AG04450 (cell line): ENCODE measurements at regions not wholly inside any gene's neighbourhood (a gene's known extent, or its start where the extent isn't known, plus 50 kb on each side); places are given as distances from the start of the nearest gene placed in this dataset.

Experiments used
- CTCF ChIA-PET: fragments of 300-600, 350-600 bp; formaldehyde crosslinking; extraction: SDS; loops from one replicate; lab custom pipeline; 2022; ENCODE audit warnings: antibody characterized with exemption, inconsistent platforms; lab: Charles Lee
- POLR2A ChIA-PET: fragments of 350-600 bp; formaldehyde crosslinking; extraction: SDS; loops from one replicate; lab custom pipeline; 2021; ENCODE audit warnings: antibody characterized with exemption, inconsistent platforms; lab: Yijun Ruan, JAX
- DNase-seq: peaks from one replicate; pipeline ENCODE4 v3.0.0-alpha.2; 2011; ENCODE audit warnings: low read depth, low spot score
- H3K27ac ChIP-seq: one replicate; pipeline ENCODE4 v1.5.1; 2012; ENCODE audit warnings: low read depth, low read length, control low read depth
- H3K27me3 ChIP-seq: one replicate; pipeline ENCODE4 v1.6.0; 2012; ENCODE audit warnings: low read length; ENCODE audit not compliant: control insufficient read depth, insufficient read depth
- H3K4me3 ChIP-seq: 2 replicates; pipeline ENCODE4 v1.5.1; 2011; ENCODE audit warnings: mild to moderate bottlenecking, low read depth, low read length, control low read depth
- H3K9me3 ChIP-seq: 2 replicates; pipeline ENCODE4 v1.5.1; 2012; ENCODE audit warnings: low read length; ENCODE audit not compliant: control insufficient read depth, insufficient read depth
- TF ChIP-seq, protein P1 (sequence below): IDR thresholded peaks from 2 replicates; pipeline ENCODE4 v1.5.1; 2011; ENCODE audit warnings: low read depth, low read length, control low read depth, inconsistent platforms

DNA sequence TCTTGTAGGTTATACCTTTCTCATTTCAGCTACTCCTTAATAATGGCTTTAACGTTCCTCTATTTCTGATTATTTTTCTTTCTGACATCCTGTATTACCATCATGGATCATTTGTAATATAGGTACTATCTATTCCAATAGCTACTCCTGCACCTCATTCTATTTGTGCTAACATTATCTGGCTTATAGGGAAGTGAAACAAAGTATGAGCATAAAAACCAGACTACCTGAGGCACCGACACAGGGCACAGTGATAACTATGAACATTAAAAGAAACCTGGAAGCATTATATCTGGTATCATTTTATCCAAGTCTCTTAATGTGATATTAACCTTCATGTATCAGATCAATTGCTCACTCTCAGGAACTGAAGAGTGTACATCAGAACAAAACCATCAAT is 407.3 kb downstream of the DMRT2 start:
- TF ChIP-seq, protein P1, sequence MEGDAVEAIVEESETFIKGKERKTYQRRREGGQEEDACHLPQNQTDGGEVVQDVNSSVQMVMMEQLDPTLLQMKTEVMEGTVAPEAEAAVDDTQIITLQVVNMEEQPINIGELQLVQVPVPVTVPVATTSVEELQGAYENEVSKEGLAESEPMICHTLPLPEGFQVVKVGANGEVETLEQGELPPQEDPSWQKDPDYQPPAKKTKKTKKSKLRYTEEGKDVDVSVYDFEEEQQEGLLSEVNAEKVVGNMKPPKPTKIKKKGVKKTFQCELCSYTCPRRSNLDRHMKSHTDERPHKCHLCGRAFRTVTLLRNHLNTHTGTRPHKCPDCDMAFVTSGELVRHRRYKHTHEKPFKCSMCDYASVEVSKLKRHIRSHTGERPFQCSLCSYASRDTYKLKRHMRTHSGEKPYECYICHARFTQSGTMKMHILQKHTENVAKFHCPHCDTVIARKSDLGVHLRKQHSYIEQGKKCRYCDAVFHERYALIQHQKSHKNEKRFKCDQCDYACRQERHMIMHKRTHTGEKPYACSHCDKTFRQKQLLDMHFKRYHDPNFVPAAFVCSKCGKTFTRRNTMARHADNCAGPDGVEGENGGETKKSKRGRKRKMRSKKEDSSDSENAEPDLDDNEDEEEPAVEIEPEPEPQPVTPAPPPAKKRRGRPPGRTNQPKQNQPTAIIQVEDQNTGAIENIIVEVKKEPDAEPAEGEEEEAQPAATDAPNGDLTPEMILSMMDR: no peak
- H3K4me3 ChIP-seq: no peak overlapping the region
- ChIA-PET POLR2A (no interaction called here), CTCF (no interaction called here)
- peaks cover 13% of the 10 kb centered on the region; the same call in 1 of the 2 replicates for H3K9me3 ChIP-seq
- H3K27ac ChIP-seq: no peak overlapping the region
- DNase-seq: no peak
- H3K27me3 ChIP-seq: no peaks in the 10 kb centered on the region

DNA sequence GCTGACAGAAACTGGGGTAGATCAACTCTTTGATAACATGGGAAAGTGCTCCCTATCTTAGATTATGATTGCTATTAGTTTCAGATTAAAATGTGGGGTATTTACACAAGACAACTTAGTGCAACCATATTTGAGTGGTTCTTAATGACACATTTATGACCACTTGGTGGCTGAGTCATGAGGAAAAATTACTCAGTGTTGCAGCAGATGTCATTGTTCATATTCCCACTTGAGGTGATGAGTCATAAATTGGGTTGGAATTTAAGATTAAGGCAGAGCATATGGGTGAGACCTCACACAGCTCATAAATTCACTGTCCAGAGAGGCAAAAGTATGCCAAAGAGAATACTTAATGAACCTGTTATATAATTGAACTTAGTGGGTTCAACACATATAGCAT is 408.3 kb downstream of the DMRT2 start:
- Histone ChIP-seq H3K27me3 (no peaks in the 10 kb centered on the region), H3K9me3 (peaks cover 13% of the 10 kb centered on the region; the same call in 1 of the 2 replicates), H3K27ac (no peak overlapping the region), H3K4me3 (no peak overlapping the region)
- ChIA-PET POLR2A (no interaction called here), CTCF (interaction anchor here (0.6 kb wide), 1 partner anchor 26 kb away, joined by 6 read pairs; no protein-coding TSS in a partner anchor)
- TF ChIP-seq, protein P1: no peak
- no peak for DNase-seq

DNA sequence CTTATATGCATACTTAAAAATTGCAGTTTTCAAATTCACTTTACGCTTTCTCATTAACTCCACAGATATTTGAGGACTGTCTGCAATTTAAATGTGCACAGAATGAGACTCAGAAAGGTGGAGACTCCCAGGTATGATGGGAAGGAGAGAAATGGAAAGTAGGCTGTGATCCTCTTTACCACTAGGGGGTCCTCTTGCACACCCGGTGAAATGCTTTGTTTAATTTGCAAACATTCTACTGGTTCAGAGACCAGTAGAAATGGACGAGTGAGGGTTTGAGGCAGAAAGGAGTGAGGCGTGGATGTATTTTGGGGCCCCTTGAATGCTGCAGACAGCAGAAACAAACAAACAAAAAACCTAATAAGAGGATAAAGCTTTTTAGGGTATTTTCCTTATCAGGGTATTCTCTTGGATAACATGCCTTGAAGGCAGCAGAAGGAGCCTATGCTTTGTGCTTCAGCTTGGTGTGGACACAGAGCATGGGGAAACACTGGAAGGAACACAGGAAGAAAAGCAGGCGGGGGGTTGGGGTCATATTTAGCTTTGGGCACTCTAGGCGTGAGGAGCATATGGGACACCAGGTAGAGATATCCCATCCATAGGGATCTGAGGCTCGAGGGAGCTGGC is 410.1 kb downstream of the DMRT2 start:
- DNase-seq: no peak

DNA sequence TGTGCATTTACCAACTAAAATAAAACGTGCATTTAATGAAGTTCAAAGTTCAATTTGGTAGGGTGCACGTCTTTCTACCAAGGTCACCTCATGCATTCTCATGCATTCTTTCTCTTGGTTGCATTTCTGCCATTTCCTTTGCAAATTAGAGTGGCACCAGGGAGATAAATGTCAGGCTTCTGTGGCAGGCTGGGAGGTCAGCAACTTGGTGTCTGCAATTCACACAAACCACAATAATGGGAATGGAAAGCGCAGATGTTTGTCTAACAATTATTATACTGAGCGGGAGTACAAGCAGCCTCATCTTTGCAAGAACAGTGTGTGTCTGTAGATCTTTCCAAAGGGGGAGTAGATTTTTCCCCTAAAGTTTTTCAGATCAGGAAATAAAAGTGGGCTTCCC is 411.7 kb downstream of the DMRT2 start:
- Histone ChIP-seq H3K9me3 (peaks cover 11% of the 10 kb centered on the region; the same call in 1 of the 2 replicates), H3K4me3 (no peak overlapping the region), H3K27me3 (no peaks in the 10 kb centered on the region), H3K27ac (no peak overlapping the region)
- POLR2A ChIA-PET: no interaction called here
- CTCF ChIA-PET: no interaction called here
- TF ChIP-seq, protein P1: no peak
- no peak for DNase-seq

More for the DNA sequence above, 410.1 kb downstream of the DMRT2 start:
- Histone ChIP-seq H3K4me3 (no peak overlapping the region), H3K27me3 (no peaks in the 10 kb centered on the region), H3K27ac (no peak overlapping the region), H3K9me3 (peaks cover 7% of the 10 kb centered on the region; the same call in 1 of the 2 replicates)
- POLR2A ChIA-PET: no interaction called here
- CTCF ChIA-PET: no interaction called here
- TF ChIP-seq, protein P1: no peak

DNA sequence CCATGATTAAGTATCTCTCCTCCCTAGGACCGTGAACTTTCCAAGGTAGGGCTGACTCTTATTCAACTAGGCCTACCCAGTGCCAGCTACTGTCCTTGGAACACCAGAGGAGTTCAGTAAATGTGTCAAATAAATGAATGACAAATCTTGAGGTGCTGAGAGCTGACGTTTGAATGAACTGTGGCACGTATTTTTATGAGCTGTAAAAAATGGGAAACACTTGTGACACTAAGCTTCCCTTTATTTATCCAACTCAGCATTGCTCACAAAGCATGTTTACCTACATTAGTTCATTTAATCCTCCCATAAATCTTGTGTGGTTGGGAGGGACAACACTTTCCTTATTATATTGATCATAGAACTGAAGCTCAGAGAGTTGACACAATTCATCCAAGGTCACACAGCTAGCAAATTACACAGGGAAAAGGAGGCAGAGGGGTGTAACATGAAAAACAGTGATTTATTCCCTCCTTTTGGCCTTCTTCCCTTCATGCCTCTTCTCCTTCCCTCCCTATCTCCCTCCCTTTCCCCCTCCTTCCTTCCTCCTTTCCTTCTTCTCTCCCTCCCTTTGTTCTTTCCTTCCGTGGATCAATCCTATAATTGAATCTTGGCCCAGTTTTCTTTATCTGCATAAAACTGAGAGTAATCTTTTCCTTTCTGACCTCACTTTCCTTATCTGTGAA is 412.6 kb downstream of the DMRT2 start:
- no peak for DNase-seq
- POLR2A ChIA-PET: no interaction called here
- peaks cover 11% of the 10 kb centered on the region; the same call in 1 of the 2 replicates for H3K9me3 ChIP-seq
- no peak overlapping the region for H3K4me3 ChIP-seq
- CTCF ChIA-PET: no interaction called here
- no peak overlapping the region for H3K27ac ChIP-seq
- TF ChIP-seq, protein P1: no peak
- no peaks in the 10 kb centered on the region for H3K27me3 ChIP-seq
